ENCODE measurements at regions not wholly inside any gene's neighbourhood (a gene's known extent, or its start where the extent isn't known, plus 50 kb on each side); places are given as distances from the start of the nearest gene placed in this dataset.

GRCh38 chrX:9318213-9318612, 146.6 kb upstream of the TBL1X start:
- TF ChIP-seq CTCF (conservative IDR thresholded peaks at IDR 0.05; ENCODE audit: low read length) (no peak), EZH2phosphoT487 (IDR thresholded peaks at IDR 0.05; ENCODE audit: borderline replicate concordance) (no peak)
